Prostate gland (tissue), 2 donors: ENCODE measurements at regions not wholly inside any gene's neighbourhood (a gene's known extent, or its start where the extent isn't known, plus 50 kb on each side); places are given as distances from the start of the nearest gene placed in this dataset.
A peak's percentile ranks its signal among the peaks of the same experiment; 100 is the strongest.
"Not testable (repeated sequence)": the region's sequence is repeated elsewhere in the genome, so short reads cannot be mapped to it uniquely, and the experiment has no call there.

ENCODE experiments used
- DNase-seq: peaks from one replicate; pipeline ENCODE4 v3.0.0-alpha.2; 2019; ENCODE audit warnings: low spot score
- H3K27ac ChIP-seq, 2 donors: fragments of 200-600 bp; sonication (generic); 2 replicates each; pipeline ENCODE4 v1.5.1; 2017 to 2019
- H3K27me3 ChIP-seq: fragments of 200-600 bp; sonication (generic); replicated peaks from 2 replicates; pipeline ENCODE4 v1.5.1; 2019; ENCODE audit not compliant: insufficient read depth
- H3K36me3 ChIP-seq, 2 donors: fragments of 200-600 bp; sonication (generic); 1 replicate in 1 of 2; 2 replicates in 1 of 2; pipeline versions ENCODE4 v1.5.1 to v1.8.1; 2017 to 2019
- H3K4me1 ChIP-seq: fragments of 200-600 bp; sonication (generic); replicated peaks from 2 replicates; pipeline ENCODE4 v1.5.1; 2019
- H3K4me3 ChIP-seq, 2 donors: fragments of 200-600 bp; sonication (generic); 2 replicates each; pipeline ENCODE4 v1.5.1; 2017 to 2019
- H3K9me3 ChIP-seq: fragments of 200-600 bp; sonication (generic); 2 replicates; pipeline ENCODE4 v1.5.1; 2017
- POLR2A ChIP-seq: fragments of 450-650 bp; IDR thresholded peaks from one replicate; pipeline ENCODE4 v1.6.1; 2016; ENCODE audit warnings: antibody characterized with exemption, mild to moderate bottlenecking
- POLR2AphosphoS5 ChIP-seq: sonication (generic); formaldehyde crosslinking; IDR thresholded peaks from one replicate; pipeline ENCODE4 v1.6.1; 2017; ENCODE audit warnings: antibody characterized with exemption
- WGBS: methylation state at CpG from one replicate; pipeline ENCODE4 v1.1.5; 2018; 5-methylcytosine and 5-hydroxymethylcytosine counted together
- intact Hi-C: fragments of 100-400 bp; cut with DNase I; formaldehyde crosslinking; loops from one replicate; pipeline ENCODE4 v1.14.2; 2022
- TF ChIP-seq, protein P1 (sequence below), 4 experiments: fragments of 200-600 bp in 2 of 4; fragments of 450-650 bp in 2 of 4; sonication (generic) in 2 of 4; IDR thresholded peaks; 1 replicate in 3 of 4; 2 replicates in 1 of 4; pipeline ENCODE4 v1.5.1; 2016 to 2019; ENCODE audit warnings: antibody characterized with exemption in 4 of 4, mild to moderate bottlenecking in 2 of 4, moderate library complexity in 2 of 4

DNA sequence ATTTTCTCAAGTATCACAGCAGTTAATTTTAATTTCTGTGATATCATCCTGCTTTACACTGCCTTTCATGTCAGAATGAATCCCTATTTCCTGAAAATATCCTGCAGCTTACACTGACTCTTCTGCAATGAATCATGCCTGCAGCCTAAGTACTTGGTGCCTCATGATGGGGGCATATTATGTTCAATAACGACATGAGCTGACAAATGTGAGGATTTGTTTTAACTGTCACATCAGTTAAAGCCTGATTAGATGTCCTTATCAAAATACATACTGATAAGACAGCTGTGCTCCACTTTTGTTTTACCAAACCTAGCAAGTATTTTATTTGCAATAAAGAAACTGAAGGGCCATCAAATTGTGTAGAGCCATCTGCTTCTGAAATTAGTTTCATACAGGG, 359.9 kb upstream of the AGA start:
- no peak for DNase-seq
- 31% methylated on average over 1 of the region's 1 CpG for WGBS
- Histone ChIP-seq H3K4me1 (no peaks in the 10 kb centered on the region), H3K27ac (no peak overlapping the region), H3K9me3 (no peaks in the 10 kb centered on the region), H3K36me3 (no peaks in the 10 kb centered on the region), H3K4me3 (no peak overlapping the region), H3K27me3 (no peaks in the 10 kb centered on the region)
- intact Hi-C loops, result no loop called here
- TF ChIP-seq POLR2AphosphoS5, result no peak
- TF ChIP-seq, protein P1, sequence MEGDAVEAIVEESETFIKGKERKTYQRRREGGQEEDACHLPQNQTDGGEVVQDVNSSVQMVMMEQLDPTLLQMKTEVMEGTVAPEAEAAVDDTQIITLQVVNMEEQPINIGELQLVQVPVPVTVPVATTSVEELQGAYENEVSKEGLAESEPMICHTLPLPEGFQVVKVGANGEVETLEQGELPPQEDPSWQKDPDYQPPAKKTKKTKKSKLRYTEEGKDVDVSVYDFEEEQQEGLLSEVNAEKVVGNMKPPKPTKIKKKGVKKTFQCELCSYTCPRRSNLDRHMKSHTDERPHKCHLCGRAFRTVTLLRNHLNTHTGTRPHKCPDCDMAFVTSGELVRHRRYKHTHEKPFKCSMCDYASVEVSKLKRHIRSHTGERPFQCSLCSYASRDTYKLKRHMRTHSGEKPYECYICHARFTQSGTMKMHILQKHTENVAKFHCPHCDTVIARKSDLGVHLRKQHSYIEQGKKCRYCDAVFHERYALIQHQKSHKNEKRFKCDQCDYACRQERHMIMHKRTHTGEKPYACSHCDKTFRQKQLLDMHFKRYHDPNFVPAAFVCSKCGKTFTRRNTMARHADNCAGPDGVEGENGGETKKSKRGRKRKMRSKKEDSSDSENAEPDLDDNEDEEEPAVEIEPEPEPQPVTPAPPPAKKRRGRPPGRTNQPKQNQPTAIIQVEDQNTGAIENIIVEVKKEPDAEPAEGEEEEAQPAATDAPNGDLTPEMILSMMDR (IDR thresholded peaks at IDR 0.05), result no peak
- no peak for TF ChIP-seq POLR2A

DNA sequence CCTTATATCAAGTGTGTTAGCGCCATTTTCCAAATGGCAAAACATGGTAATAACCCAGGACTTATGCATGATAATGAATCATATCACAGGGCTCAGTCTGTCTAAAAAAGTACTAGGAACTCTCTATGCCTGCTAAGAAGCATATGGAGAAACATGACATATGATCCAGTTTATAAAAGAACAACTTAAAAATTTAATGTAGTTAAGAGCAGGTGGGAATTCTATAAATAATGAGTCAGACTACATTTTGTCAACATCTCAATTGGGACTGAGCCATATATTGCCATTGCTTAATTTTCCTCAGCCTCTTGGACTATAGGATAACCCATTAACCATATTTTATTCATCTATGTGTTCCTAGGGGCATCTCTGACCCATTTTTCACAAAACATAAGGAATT, 360.4 kb upstream of the AGA start:
- Histone ChIP-seq H3K36me3 (no peaks in the 10 kb centered on the region), H3K4me3 (no peak overlapping the region), H3K27ac (no peak overlapping the region), H3K4me1 (no peaks in the 10 kb centered on the region), H3K9me3 (no peaks in the 10 kb centered on the region), H3K27me3 (no peaks in the 10 kb centered on the region)
- WGBS, result 97% methylated on average over 1 of the region's 1 CpG
- intact Hi-C loops, result no loop called here
- TF ChIP-seq POLR2A, result no peak
- TF ChIP-seq, protein P1 (IDR thresholded peaks at IDR 0.05), result no peak
- TF ChIP-seq POLR2AphosphoS5, result no peak
- no peak for DNase-seq

DNA sequence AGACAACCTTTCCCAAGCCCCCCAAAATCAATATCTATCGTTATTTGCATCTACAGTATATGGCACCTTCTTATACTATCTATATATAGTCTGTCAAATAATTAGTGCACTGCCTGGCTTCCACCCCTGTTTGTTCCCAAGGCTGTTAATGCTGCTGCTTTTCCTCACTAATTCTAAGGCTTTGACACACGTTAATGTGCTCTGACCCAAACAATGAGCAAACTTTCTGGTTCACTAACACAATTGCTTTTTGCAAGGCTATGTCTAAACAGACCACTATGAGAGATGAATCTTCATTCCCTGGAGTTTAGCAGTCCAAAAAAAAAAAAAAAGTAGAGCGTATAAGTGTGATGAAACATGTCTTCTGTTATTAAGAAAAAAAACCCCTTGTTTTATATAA, 360.9 kb upstream of the AGA start:
- WGBS, result 55% methylated on average over 3 of the region's 3 CpGs
- no peaks in the 10 kb centered on the region for H3K4me1 ChIP-seq
- intact Hi-C loops, result no loop called here
- H3K27ac ChIP-seq, result no peak overlapping the region
- no peak for DNase-seq
- H3K27me3 ChIP-seq, result no peaks in the 10 kb centered on the region
- no peak overlapping the region for H3K4me3 ChIP-seq
- TF ChIP-seq, protein P1 (IDR thresholded peaks at IDR 0.05), result no peak
- TF ChIP-seq POLR2A, result no peak
- TF ChIP-seq POLR2AphosphoS5, result no peak
- no peaks in the 10 kb centered on the region for H3K9me3 ChIP-seq
- no peaks in the 10 kb centered on the region for H3K36me3 ChIP-seq

DNA sequence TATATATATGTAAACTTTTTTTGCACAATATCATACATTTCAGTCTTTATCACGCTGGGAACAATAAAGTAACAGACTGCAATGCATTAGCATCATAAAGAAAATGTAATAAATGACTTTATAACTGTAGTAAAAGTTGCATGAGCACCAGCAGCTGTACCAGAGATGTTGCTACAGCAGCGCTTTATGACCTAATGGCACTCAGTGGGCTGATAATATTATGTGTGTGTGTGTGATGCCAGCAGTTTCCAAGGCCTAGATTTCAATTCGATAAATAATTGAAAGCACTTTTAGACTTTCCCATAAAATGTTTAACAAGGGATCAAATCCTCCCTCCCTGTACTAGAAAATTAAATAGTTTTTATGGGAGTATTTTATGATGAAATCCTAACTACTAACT, 367.6 kb upstream of the AGA start:
- TF ChIP-seq POLR2A (no peak), POLR2AphosphoS5 (no peak)
- TF ChIP-seq, protein P1 (IDR thresholded peaks at IDR 0.05), result no peak
- no peaks in the 10 kb centered on the region for H3K9me3 ChIP-seq
- no peaks in the 10 kb centered on the region for H3K4me1 ChIP-seq
- no peak overlapping the region for H3K4me3 ChIP-seq
- H3K36me3 ChIP-seq, result no peaks in the 10 kb centered on the region
- intact Hi-C loops, result no loop called here
- peak; percentile 12 for DNase-seq
- no peak overlapping the region for H3K27ac ChIP-seq
- H3K27me3 ChIP-seq, result no peaks in the 10 kb centered on the region
- WGBS, result 13% methylated on average over 3 of the region's 3 CpGs

DNA sequence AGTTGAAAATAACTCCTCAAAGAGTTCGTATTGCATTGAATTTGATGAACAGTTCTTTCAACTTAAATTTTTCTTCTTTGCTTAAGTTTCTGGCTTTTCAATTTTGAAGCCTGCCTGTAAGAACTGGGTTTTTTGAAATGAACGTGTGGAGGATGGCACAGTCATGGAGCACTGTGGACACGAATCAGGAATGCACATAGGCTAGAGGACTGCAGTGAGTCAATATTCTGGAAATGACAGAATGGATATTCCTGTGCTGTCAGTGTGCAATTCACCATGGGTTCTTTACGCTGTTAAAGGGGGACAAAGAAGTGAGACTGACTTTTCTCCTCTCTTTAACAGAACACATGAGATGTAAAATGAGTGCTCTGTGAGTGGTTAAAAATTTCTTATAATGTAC, 368.0 kb upstream of the AGA start:
- WGBS, result 26% methylated on average over 4 of the region's 4 CpGs
- intact Hi-C loops, result no loop called here
- H3K27me3 ChIP-seq, result no peaks in the 10 kb centered on the region
- no peak for TF ChIP-seq POLR2AphosphoS5
- TF ChIP-seq, protein P1 (IDR thresholded peaks at IDR 0.05), result no peak
- TF ChIP-seq POLR2A, result no peak
- no peak for DNase-seq
- no peak overlapping the region for H3K27ac ChIP-seq
- H3K36me3 ChIP-seq, result no peaks in the 10 kb centered on the region
- no peak overlapping the region for H3K4me3 ChIP-seq
- no peaks in the 10 kb centered on the region for H3K4me1 ChIP-seq
- H3K9me3 ChIP-seq, result no peaks in the 10 kb centered on the region

DNA sequence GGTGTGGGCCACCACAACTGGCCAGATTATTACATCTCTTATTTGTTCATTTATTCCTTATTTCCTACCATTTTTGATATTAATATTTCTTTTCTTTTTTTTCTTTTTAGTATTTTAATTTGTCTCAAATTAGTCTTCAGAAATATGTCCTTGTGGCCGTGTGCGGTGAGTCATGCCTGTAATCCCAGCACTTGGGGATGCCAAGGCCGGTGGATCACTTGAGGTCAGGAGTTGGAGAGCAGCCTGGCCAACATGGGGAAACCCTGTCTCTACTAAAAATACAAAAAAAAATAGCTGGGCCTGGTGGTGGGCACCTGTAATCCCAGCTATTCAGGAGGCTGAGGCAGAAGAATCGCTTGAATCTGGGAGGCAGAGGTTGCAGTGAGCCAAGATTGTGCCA, 376.2 kb upstream of the AGA start:
- H3K36me3 ChIP-seq, intact Hi-C loops: not testable (repeated sequence)
- 96% methylated on average over 4 of the region's 4 CpGs for WGBS

More for the DNA sequence above, 376.2 kb upstream of the AGA start:
- not testable (repeated sequence) for H3K9me3 ChIP-seq, H3K27me3 ChIP-seq, H3K4me1 ChIP-seq, H3K27ac ChIP-seq, DNase-seq, H3K4me3 ChIP-seq
